ENCODE measurements at regions not wholly inside any gene's neighbourhood (a gene's known extent, or its start where the extent isn't known, plus 50 kb on each side); places are given as distances from the start of the nearest gene placed in this dataset.

DNA sequence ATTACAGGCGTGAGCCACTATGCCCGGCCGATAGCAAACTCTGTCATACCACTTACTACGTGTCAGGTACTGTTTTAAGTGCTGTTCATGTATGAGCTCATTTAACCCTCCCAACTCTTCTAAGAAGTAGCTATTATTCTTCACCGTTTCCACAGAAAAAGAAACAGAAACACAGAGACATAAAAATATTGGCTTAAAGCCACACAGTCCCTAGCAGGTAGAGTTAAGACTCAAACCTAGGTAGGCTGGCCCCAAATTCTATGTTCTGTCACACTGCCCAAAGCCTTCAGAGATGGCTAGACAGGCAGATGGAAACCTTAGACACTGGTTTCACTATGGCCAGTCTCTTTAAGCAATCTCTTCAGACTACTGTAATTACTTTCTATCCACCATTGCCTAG is 149.8 kb upstream of the KCNMB2 start:
- intact Hi-C loops (cut with DNase I; ENCODE audit: low total_unique reads): loop anchor here (5.0 to 10.0 kb wide), 2 partner anchors 1332 to 1514 kb away; no protein-coding TSS in a partner anchor
- Histone ChIP-seq H3K4me3 (no peak overlapping the region), H3K4me1 (peaks cover 0 to 5% (median 0%) of the 10 kb centered on the region in 6 donors), H3K9me3 (no peaks in the 10 kb centered on the region), H3K36me3 (no peaks in the 10 kb centered on the region), H3K27me3 (replicated peaks in 1 of 7) (no peaks in the 10 kb centered on the region), H3K27ac (no peak overlapping the region)
- 65 to 92% (median 84%) methylated on average over 5 of the region's 5 CpGs for WGBS, 5 donors
- DNase-seq: no peak
- TF ChIP-seq POLR2AphosphoS5 (IDR thresholded peaks at IDR 0.05): no peak
- TF ChIP-seq, protein P1, sequence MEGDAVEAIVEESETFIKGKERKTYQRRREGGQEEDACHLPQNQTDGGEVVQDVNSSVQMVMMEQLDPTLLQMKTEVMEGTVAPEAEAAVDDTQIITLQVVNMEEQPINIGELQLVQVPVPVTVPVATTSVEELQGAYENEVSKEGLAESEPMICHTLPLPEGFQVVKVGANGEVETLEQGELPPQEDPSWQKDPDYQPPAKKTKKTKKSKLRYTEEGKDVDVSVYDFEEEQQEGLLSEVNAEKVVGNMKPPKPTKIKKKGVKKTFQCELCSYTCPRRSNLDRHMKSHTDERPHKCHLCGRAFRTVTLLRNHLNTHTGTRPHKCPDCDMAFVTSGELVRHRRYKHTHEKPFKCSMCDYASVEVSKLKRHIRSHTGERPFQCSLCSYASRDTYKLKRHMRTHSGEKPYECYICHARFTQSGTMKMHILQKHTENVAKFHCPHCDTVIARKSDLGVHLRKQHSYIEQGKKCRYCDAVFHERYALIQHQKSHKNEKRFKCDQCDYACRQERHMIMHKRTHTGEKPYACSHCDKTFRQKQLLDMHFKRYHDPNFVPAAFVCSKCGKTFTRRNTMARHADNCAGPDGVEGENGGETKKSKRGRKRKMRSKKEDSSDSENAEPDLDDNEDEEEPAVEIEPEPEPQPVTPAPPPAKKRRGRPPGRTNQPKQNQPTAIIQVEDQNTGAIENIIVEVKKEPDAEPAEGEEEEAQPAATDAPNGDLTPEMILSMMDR (IDR thresholded peaks at IDR 0.05 in 8 of 11, conservative IDR thresholded peaks at IDR 0.05 in 3 of 11): no peak
- no peak for TF ChIP-seq POLR2A (IDR thresholded peaks at IDR 0.05)

DNA sequence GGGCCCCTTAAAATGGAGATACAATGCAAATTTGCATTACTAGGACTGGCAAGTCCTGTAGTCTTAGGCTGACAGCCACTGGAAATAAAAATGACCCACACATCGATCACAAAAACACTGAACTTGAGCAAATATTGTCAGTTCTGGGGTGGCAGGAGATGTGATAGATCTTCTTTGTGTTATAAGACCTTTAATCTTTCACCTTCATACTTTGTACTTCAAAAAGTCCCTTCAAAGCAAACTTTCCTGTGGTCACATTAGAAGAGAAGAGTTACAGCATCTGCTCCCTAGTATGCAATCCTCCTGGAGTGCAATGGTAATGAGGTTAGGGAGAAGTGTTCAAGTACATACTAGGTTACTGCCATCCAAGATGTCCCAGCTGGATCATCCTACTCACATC is 149.4 kb upstream of the KCNMB2 start:
- TF ChIP-seq, protein P1 (IDR thresholded peaks at IDR 0.05 in 8 of 11, conservative IDR thresholded peaks at IDR 0.05 in 3 of 11): no peak
- TF ChIP-seq POLR2A (IDR thresholded peaks at IDR 0.05) (no peak), POLR2AphosphoS5 (IDR thresholded peaks at IDR 0.05) (no peak)
- no peak for DNase-seq
- Histone ChIP-seq H3K27me3 (replicated peaks in 1 of 7) (no peaks in the 10 kb centered on the region), H3K36me3 (no peaks in the 10 kb centered on the region), H3K27ac (no peak overlapping the region), H3K4me1 (peaks cover 0 to 5% (median 0%) of the 10 kb centered on the region in 6 donors), H3K9me3 (no peaks in the 10 kb centered on the region), H3K4me3 (no peak overlapping the region)
- intact Hi-C loops (cut with DNase I; ENCODE audit: low total_unique reads): loop anchor here (5.0 to 10.0 kb wide), 2 partner anchors 1332 to 1515 kb away; no protein-coding TSS in a partner anchor
- 76 to 95% (median 86%) methylated on average over 1 of the region's 1 CpG for WGBS, 5 donors

DNA sequence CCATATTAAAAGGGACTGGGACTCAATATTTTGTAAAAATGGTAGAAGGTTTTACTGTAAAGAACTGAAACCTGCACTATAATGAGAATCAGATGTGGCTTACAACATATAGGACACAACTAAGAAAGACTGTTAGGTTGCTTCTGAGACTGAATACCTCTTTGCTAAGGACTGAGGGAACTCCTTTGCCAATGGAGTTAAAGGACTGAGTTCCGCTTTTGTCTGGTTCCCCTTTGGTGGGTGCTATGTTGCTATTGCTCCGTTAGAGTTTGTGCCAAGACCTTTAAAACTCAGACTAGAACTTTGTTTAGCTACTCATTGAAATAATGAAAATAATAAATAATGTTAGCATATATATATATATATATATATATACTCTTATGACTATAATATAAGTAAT is 147.8 kb upstream of the KCNMB2 start:
- TF ChIP-seq, protein P1 (IDR thresholded peaks at IDR 0.05 in 8 of 11, conservative IDR thresholded peaks at IDR 0.05 in 3 of 11): no peak
- no peak for TF ChIP-seq POLR2AphosphoS5 (IDR thresholded peaks at IDR 0.05)
- TF ChIP-seq POLR2A (IDR thresholded peaks at IDR 0.05): no peak
- Histone ChIP-seq H3K36me3 (no peaks in the 10 kb centered on the region), H3K27ac (no peak overlapping the region), H3K4me3 (no peak overlapping the region), H3K4me1 (peaks cover 0 to 5% (median 0%) of the 10 kb centered on the region in 6 donors), H3K9me3 (no peaks in the 10 kb centered on the region), H3K27me3 (replicated peaks in 1 of 7) (no peaks in the 10 kb centered on the region)
- WGBS, 5 donors: 74 to 90% (median 83%) methylated on average over 2 of the region's 2 CpGs
- no peak for DNase-seq
- intact Hi-C loops (cut with DNase I; ENCODE audit: low total_unique reads): loop anchor here (5.0 to 10.0 kb wide), 2 partner anchors 1334 to 1516 kb away; no protein-coding TSS in a partner anchor

DNA sequence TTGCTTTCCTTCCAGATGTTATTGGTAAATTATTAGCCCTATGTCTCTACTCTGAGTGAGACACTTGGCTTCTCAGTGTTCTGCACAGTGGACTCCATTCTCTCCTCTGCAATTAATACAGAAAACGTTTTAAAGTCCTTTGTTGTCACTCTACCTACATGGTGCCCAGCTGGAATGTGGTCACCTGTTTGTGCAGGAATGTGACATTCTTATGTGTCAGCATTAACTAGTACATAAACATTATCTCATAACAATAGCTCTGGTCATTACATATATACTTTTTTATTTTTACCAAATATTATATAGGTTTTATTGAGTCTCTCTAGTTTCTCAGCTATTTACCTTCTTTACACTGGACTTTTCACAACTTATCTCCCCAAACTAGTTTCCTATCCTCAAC is 147.0 kb upstream of the KCNMB2 start:
- H3K27me3 ChIP-seq (replicated peaks in 1 of 7): no peaks in the 10 kb centered on the region
- intact Hi-C loops (cut with DNase I; ENCODE audit: low total_unique reads): loop anchor here (5.0 to 10.0 kb wide), 2 partner anchors 1334 to 1517 kb away; no protein-coding TSS in a partner anchor
- no peak overlapping the region for H3K27ac ChIP-seq
- WGBS, 5 donors: 40 to 68% (median 50%) methylated on average over 1 of the region's 1 CpG
- TF ChIP-seq POLR2A (IDR thresholded peaks at IDR 0.05) (no peak), POLR2AphosphoS5 (IDR thresholded peaks at IDR 0.05) (no peak)
- TF ChIP-seq, protein P1 (IDR thresholded peaks at IDR 0.05 in 8 of 11, conservative IDR thresholded peaks at IDR 0.05 in 3 of 11): no peak
- no peaks in the 10 kb centered on the region for H3K9me3 ChIP-seq
- H3K36me3 ChIP-seq: no peaks in the 10 kb centered on the region
- peaks cover 0 to 5% (median 0%) of the 10 kb centered on the region in 6 donors for H3K4me1 ChIP-seq
- DNase-seq: no peak
- no peak overlapping the region for H3K4me3 ChIP-seq

Data from spleen (tissue), 11 donors.